GM13977 (cell line): ENCODE measurements at regions not wholly inside any gene's neighbourhood (a gene's known extent, or its start where the extent isn't known, plus 50 kb on each side); places are given as distances from the start of the nearest gene placed in this dataset.
"Not testable (repeated sequence)": the region's sequence is repeated elsewhere in the genome, so short reads cannot be mapped to it uniquely, and the experiment has no call there.

Experiments used
- DNase-seq: peaks from one replicate; pipeline ENCODE4 v3.0.0; 2012; ENCODE audit warnings: low spot score
- in situ Hi-C: fragments of 300-500 bp; cut with MboI; formaldehyde crosslinking; loops from one replicate; pipeline ENCODE4 v1.12.0; 2022; ENCODE audit warnings: low sequenced_read_pairs, low pct_unique_long_range_greater_than_20kb, mixed read lengths, inconsistent platforms; ENCODE audit not compliant: unreplicated experiment
- TF ChIP-seq, protein P1 (sequence below): IDR thresholded peaks from 2 replicates; pipeline ENCODE4 v1.5.1; 2012; ENCODE audit warnings: mild to moderate bottlenecking, control low read depth; ENCODE audit not compliant: insufficient read depth; ENCODE audit errors: extremely low read depth, missing control alignments

DNA sequence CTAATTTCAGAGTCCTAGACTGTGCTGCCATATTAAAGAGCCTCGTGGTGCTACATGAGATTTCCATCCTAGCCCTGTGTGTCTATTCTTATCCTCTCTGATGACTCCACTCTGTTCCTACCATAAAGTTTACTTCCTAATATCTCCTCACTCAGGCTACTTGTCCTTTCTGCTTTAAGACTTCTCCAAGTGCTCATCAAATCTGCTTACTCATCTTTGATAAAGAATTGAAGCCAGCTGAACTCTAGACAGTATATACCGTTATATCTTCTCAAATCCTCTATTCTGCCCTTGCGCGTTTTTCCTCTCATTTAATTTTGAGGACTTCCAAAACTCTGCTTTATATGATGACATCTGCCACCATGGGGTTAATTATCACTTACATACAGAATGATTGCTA is 539.5 kb downstream of the HAPSTR1 start:
- in situ Hi-C loops: no loop called here
- no peak for DNase-seq
- TF ChIP-seq, protein P1, sequence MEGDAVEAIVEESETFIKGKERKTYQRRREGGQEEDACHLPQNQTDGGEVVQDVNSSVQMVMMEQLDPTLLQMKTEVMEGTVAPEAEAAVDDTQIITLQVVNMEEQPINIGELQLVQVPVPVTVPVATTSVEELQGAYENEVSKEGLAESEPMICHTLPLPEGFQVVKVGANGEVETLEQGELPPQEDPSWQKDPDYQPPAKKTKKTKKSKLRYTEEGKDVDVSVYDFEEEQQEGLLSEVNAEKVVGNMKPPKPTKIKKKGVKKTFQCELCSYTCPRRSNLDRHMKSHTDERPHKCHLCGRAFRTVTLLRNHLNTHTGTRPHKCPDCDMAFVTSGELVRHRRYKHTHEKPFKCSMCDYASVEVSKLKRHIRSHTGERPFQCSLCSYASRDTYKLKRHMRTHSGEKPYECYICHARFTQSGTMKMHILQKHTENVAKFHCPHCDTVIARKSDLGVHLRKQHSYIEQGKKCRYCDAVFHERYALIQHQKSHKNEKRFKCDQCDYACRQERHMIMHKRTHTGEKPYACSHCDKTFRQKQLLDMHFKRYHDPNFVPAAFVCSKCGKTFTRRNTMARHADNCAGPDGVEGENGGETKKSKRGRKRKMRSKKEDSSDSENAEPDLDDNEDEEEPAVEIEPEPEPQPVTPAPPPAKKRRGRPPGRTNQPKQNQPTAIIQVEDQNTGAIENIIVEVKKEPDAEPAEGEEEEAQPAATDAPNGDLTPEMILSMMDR: no peak

DNA sequence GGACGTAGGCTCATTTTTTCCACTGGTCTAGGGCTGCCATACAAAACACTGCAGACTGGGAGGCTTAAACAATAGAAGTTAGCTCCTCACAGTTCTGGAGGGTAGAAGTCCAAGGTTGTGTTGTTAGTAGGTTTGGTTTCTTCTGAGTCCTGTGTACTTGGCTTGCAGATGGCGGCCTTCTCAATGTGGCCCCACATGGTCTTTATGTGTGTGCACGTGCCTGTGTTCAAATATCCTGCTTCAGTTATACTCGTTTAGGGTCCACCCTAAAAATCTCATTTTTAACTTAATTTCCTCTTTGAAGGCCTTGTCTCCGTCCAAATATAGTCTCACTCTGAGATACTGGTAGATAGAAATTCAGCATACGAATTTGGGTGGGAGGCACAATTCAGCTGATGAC is 542.4 kb downstream of the HAPSTR1 start:
- TF ChIP-seq, protein P1: no peak
- DNase-seq: no peak
- in situ Hi-C loops: no loop called here

DNA sequence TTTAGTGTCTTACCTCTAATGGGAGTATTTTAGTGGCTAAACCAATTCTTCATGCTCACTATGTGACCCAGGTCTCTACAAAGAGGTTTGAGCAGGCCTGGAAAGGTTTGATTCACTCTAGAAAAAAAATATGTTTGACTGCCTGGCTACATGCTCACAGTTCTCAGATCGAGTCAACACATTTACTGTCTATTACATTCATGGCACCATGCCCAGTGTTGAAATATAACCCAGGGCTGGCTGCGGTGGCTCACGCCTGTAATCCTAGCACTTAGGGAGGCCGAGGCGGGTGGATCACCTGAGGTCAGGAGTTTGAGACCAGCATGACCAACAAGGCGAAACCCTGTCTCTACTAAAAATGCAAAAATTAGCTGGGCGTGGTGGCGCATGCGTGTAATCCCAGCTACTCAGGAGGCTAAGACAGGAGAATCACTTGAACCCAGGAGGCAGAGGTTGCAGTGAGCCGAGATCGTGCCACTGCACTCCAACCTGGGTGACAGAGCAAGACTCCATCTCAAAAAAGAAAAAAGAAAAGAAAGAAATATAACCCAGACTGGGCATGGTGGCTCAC is 543.8 kb downstream of the HAPSTR1 start:
- DNase-seq, in situ Hi-C loops: not testable (repeated sequence)

DNA sequence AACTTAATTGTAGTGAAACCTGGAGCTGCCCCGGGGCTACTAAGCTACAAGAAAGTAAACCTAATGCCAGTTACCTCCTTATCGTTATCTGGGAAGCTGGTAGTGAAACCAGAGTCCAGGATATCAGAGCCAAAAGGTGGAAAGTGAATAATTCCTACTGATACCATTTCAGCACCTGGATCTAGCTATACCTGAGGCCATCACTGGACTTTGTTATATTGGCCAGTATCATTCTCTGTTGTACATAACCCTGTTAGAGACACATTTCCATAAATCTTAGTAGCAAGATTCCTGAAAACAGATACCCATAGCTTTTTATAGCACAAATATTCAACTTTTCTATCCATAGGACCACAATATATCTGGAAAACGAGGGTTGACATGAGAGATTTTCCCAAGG is 538.0 kb downstream of the GRIN2A start:
- in situ Hi-C loops: no loop called here
- no peak for DNase-seq
- TF ChIP-seq, protein P1: no peak

DNA sequence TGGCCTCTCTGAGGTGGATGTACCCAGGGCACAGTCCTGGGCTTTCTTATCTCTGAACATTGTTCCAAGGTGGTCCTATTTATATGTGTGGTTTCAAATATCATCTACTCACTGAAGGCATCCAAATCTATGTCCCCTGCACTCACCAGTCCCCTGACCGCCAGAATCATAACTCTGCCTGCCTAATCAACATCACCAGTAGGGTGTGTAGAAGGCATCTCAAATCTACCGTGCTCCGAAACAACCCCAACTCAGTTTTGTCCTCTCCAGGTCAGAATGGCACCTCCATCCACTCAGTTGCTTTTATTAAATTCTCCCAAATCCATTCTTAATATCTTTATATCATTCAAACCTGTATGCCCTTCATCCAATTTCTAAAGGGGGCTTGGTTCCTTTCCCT is 536.3 kb downstream of the GRIN2A start:
- in situ Hi-C loops: no loop called here
- TF ChIP-seq, protein P1: no peak
- DNase-seq: no peak

DNA sequence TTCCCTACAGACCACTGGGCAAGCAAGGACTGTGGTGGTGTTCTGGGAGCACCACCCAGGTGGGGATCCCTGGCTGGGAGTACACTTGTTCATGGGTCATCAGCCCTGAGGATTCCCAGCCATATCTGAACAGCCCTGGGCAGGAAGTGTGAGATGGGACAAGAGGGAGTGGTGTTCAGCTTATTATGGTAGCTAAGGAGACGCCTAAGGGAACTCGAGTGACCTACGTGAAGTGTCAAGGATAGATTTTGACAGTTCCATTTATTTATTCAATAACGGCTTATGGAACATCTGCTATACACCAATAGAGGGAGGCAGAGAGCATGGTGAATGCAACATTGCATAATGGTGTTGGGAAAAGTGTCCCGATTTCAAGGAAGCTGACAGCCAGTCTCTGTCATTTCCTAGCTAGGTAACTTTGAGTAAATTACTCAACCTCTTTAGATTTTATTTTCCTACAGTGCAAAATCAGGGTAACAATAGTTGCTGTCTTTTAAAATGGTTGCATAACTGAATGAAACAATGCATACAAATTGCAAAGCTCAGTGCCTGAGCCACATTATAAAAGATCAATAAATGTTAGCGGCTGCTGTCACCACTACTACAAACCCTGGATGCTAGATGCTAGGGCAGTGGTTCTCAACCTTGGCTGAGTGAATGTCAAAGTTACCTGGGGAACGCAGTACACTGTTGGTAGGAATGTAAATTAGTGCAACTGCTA is 534.1 kb downstream of the GRIN2A start:
- in situ Hi-C loops: no loop called here
- TF ChIP-seq, protein P1: peak; percentile 74
- peak; percentile 21 for DNase-seq

DNA sequence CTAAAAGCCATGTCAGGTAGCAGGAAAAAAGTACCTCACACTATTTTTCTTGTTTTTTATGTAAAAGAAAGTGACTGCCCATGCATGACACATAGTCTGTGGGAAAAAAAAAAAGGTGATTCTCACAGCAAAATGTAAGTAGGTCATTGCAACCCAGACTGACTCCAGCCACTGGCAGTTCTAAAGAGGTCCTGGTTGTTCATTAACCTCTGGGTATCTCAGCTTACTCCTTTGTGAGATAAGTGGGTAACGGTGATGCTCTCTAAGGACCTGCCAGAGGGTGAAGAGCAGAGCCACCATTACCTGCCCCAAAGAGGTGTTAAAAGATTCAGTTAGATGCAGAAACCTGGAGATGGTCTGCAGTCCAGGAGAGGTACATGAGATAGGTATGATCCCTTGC is 531.9 kb downstream of the GRIN2A start:
- no peak for DNase-seq
- in situ Hi-C loops: no loop called here
- TF ChIP-seq, protein P1: no peak
